ENCODE measurements at regions not wholly inside any gene's neighbourhood (a gene's known extent, or its start where the extent isn't known, plus 50 kb on each side); places are given as distances from the start of the nearest gene placed in this dataset.

DNA sequence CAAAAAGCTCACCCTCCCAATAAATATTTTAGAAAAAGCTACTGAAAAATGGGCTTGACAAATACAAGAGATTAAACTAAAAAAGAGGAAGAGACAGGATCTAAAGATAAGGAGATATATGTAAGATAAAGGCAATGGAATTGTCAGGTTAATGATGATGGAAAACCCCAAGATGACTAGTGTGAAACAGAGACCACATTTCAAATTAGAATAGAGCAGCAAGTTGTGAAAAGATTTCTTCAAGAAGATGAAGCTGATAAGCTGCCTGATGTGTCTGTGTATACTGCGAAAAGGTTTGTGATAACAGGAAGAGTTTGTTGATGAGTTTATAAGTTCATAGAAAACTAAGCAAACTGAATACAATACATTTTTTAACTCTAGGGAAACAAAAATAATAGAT is 840.1 kb upstream of the SLITRK5 start:
- TF ChIP-seq, protein P1, sequence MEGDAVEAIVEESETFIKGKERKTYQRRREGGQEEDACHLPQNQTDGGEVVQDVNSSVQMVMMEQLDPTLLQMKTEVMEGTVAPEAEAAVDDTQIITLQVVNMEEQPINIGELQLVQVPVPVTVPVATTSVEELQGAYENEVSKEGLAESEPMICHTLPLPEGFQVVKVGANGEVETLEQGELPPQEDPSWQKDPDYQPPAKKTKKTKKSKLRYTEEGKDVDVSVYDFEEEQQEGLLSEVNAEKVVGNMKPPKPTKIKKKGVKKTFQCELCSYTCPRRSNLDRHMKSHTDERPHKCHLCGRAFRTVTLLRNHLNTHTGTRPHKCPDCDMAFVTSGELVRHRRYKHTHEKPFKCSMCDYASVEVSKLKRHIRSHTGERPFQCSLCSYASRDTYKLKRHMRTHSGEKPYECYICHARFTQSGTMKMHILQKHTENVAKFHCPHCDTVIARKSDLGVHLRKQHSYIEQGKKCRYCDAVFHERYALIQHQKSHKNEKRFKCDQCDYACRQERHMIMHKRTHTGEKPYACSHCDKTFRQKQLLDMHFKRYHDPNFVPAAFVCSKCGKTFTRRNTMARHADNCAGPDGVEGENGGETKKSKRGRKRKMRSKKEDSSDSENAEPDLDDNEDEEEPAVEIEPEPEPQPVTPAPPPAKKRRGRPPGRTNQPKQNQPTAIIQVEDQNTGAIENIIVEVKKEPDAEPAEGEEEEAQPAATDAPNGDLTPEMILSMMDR (IDR thresholded peaks at IDR 0.05; ENCODE audit: borderline replicate concordance, insufficient read depth, low read depth, low read length): no peak
- H3K4me3 ChIP-seq (ENCODE audit: low read depth, low read length): no peak overlapping the region

DNA sequence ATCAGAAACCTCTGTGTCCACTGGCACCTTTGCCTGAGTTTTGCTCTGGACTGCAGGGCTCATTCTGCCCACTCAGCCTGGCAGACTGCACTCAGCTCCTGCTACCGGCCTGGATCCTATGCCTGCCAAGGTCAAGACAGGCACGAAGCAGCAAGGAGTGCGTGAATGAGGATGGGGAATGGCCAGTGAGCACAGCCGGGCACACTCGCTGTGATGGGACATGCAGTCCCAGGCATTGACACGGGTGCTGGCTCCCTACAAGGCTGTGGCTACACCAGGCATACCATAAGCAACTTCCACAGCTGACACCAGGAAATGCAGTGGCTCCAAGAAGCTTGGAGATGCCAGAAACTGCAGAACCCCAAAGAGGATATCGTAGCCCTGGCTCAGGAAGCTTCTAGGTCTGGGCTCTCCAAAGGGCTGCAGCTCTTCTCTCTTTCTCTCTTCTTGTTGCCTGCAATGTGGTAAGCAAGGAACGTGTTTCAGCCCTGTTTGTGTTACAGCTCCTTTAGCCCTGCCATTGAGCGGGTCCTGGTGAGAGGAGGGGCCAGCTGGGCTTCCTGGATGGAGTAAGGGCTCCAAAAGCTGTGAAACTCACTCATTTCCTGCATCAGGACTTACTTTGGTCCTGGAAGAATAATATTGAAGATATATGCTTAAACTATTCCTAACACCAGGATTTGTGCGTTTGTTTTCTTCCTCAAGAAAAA is 832.6 kb upstream of the SLITRK5 start:
- TF ChIP-seq, protein P1 (IDR thresholded peaks at IDR 0.05; ENCODE audit: borderline replicate concordance, insufficient read depth, low read depth, low read length): no peak
- H3K4me3 ChIP-seq (ENCODE audit: low read depth, low read length): no peak overlapping the region

DNA sequence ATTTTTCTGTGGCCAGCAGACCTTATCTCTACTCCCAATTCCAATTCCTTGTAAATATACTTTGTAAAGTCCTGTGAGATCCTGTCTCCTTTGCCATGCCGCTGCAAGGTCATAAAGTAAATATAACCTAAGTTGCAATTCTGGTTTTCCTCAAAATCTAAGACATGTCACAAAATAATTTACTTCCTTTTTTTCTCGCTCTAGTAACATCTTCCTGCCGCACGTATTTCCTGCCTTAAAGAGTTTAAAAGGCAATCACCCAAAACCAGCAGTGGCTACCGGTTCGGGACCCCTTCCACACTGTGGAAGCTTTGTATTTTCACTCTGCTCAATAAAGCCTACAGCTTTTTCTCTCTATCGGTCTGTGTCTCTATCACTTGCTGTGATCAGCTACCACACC is 832.0 kb upstream of the SLITRK5 start:
- TF ChIP-seq, protein P1 (IDR thresholded peaks at IDR 0.05; ENCODE audit: borderline replicate concordance, insufficient read depth, low read depth, low read length): no peak
- H3K4me3 ChIP-seq (ENCODE audit: low read depth, low read length): no peak overlapping the region

DNA sequence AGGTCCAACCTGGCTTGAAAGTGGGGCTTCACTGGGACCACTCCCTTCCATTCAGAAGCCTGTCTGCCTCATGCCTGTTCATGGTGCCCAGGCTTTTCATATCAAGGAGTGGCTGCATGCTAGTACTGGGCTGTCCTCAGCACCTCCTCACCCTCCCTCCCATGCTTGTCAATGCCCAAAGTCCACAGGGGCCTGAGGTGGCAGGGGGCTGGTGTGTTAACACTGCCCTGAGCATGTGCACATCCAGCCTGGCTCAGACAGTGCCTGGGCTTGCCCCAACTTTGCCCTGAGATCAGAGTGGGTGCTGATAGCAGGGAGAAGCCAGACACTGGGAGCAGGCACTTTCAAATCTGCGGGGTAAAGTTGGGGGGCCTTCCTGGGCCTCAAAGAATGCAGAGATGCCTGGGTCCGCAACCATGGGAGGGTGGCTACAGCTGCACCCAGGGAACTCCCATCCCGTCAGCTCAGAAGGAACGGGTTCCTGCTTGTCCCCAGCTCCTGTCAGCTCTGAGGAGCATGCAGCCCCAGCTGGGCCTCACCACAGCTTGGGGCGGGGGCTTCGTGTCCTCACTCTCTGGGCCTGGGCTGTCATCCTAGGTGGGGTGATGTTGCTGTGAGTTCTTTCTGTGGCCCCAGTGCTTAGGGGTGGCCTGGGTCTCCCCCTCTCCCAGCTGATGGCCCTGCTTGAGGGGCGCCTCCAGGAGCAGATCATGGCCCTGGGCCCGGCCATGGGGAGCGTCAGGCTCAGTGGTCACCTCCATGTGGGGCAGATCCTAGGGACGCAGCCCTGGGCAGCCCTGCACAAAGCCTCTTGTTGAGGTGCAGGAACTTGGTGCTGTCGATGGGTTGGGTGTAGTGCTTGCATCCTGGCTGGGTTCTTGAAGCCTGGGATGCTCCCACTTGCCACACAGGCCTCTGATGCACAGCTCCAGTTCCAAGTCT is 830.6 kb upstream of the SLITRK5 start:
- no peak overlapping the region for H3K4me3 ChIP-seq (ENCODE audit: low read depth, low read length)
- TF ChIP-seq, protein P1 (IDR thresholded peaks at IDR 0.05; ENCODE audit: borderline replicate concordance, insufficient read depth, low read depth, low read length): no peak

DNA sequence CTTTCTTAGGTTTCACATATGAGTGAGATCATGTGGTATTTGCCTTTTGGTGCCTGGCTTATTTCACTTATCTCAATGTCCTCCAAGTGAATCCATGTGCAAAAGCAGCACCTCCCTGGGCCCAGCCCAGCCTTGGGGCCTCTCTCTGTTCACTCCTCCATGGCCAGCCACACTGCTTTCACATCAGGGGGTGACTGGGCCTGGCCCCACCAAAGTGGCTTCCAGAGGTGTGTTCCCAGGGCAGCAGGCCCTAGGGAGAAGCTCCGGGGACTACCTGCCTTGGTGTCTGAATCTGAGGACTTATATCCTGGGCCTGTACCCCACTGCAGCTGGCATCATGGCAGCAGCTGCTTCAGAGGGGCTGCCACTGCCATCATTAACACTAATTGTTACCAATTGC is 829.9 kb upstream of the SLITRK5 start:
- H3K4me3 ChIP-seq (ENCODE audit: low read depth, low read length): no peak overlapping the region
- TF ChIP-seq, protein P1 (IDR thresholded peaks at IDR 0.05; ENCODE audit: borderline replicate concordance, insufficient read depth, low read depth, low read length): no peak

DNA sequence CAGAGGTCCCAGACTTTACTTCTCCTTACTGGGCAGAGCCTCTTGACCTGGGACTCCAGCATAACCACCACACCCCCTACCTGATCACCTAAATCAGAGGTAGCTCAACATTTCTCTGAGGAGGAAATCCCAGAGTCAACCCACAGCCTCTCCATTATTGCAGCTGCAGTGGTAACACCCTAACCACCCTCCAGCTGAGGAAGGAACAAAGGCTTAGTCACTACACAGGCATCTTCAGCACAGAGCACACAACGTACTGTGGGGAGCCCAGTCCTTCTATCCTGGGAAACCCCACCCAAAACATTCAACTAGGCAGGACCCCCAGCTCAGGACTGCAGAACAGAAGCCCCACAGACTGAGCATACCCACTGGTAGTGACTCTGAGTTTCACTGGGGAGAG is 824.7 kb upstream of the SLITRK5 start:
- TF ChIP-seq, protein P1 (IDR thresholded peaks at IDR 0.05; ENCODE audit: borderline replicate concordance, insufficient read depth, low read depth, low read length): no peak
- no peak overlapping the region for H3K4me3 ChIP-seq (ENCODE audit: low read depth, low read length)
